ENCODE measurements at regions not wholly inside any gene's neighbourhood (a gene's known extent, or its start where the extent isn't known, plus 50 kb on each side); places are given as distances from the start of the nearest gene placed in this dataset.

GRCh38 chr16:8247993-8248392, 342.3 kb downstream of the TMEM114 start:
- H3K4me3 Mint-ChIP-seq = no peak overlapping the region
- no peaks in the 10 kb centered on the region for H3K36me3 ChIP-seq (ENCODE audit: insufficient read depth, low read length)
- no peaks in the 10 kb centered on the region for H3K27me3 ChIP-seq (ENCODE audit: insufficient read depth, low read length, poor library complexity, severe bottlenecking)
- no peak overlapping the region for H3K4me3 ChIP-seq (ENCODE audit: low read length)
- CTCF ChIA-PET = no interaction called here
- peaks cover 0 to 2% (median 0%) of the 10 kb centered on the region in 3 donors for H3K36me3 Mint-ChIP-seq
- no peaks in the 10 kb centered on the region for H3K9me3 ChIP-seq (ENCODE audit: low read length)
- no peak overlapping the region for H3K27ac ChIP-seq (ENCODE audit: low read depth, low read length)
- H3K27me3 Mint-ChIP-seq = no peaks in the 10 kb centered on the region
- no peaks in the 10 kb centered on the region for H3K4me1 ChIP-seq (ENCODE audit: insufficient read depth, low read length)
- DNase-seq = no peak
- no peak overlapping the region for H3K27ac Mint-ChIP-seq
- POLR2A ChIA-PET = no interaction called here
- H3K4me1 Mint-ChIP-seq = no peaks in the 10 kb centered on the region
- H3K9me3 Mint-ChIP-seq = peaks cover 0 to 15% (median 4%) of the 10 kb centered on the region in 5 donors

DNA sequence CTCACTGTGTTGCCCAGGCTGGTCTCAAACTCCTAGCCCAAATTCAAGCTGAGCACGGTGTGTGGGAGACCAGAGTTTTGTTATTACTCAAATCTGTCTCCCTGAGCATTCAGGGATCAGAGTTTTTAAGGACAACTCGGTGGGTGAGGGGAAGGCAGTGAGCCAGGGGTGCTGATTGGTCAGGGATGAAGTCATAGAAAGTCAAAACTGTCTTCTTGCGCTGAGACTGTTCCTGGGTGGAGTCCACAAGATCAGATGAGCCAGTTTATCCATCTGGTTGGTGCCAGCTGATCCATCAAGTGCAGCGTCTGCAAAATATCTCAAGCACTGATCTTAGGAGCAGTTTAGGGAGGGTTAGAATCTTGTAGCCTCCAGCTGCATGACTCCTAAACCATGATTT, 346.3 kb downstream of the TMEM114 start:
- Mint-ChIP-seq H3K4me3 (no peak overlapping the region), H3K27ac (no peak overlapping the region), H3K9me3 (peaks cover 0 to 18% (median 3%) of the 10 kb centered on the region in 5 donors), H3K36me3 (no peaks in the 10 kb centered on the region), H3K4me1 (no peaks in the 10 kb centered on the region), H3K27me3 (no peaks in the 10 kb centered on the region)
- H3K36me3 ChIP-seq (ENCODE audit: insufficient read depth, low read length) = no peaks in the 10 kb centered on the region
- no peak overlapping the region for H3K27ac ChIP-seq (ENCODE audit: low read depth, low read length)
- ChIA-PET POLR2A (no interaction called here), CTCF (no interaction called here)
- no peaks in the 10 kb centered on the region for H3K27me3 ChIP-seq (ENCODE audit: insufficient read depth, low read length, poor library complexity, severe bottlenecking)
- H3K4me1 ChIP-seq (ENCODE audit: insufficient read depth, low read length) = no peaks in the 10 kb centered on the region
- no peak overlapping the region for H3K4me3 ChIP-seq (ENCODE audit: low read length)
- H3K9me3 ChIP-seq (ENCODE audit: low read length) = no peaks in the 10 kb centered on the region
- DNase-seq = no peak

DNA sequence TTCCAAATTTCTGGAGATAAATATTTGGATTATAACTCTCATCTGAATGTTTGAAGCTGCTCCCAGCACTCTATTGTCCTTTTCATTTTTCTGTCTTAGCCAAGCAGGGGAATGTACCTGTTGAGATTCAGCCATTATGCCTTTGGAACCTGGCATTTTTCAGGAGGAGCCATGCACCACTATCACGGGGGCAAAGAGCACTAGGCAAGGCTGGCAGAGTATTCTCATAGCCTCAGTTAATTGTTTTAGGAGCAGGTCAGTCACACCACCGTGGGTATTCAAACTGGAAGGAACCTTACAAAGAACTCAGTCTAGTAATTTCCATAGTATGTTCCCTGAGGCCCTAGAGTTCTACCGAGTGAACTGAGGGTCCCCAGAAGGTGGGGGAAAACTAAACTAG, 348.9 kb downstream of the TMEM114 start:
- ChIA-PET POLR2A (no interaction called here), CTCF (no interaction called here)
- Mint-ChIP-seq H3K4me3 (no peak overlapping the region), H3K9me3 (peaks cover 2 to 18% (median 4%) of the 10 kb centered on the region in 5 donors), H3K4me1 (no peaks in the 10 kb centered on the region), H3K27me3 (no peaks in the 10 kb centered on the region), H3K27ac (no peak overlapping the region), H3K36me3 (no peaks in the 10 kb centered on the region)
- Histone ChIP-seq H3K36me3 (ENCODE audit: insufficient read depth, low read length) (no peaks in the 10 kb centered on the region), H3K27me3 (ENCODE audit: insufficient read depth, low read length, poor library complexity, severe bottlenecking) (no peaks in the 10 kb centered on the region), H3K4me3 (ENCODE audit: low read length) (no peak overlapping the region), H3K27ac (ENCODE audit: low read depth, low read length) (no peak overlapping the region), H3K4me1 (ENCODE audit: insufficient read depth, low read length) (no peaks in the 10 kb centered on the region), H3K9me3 (ENCODE audit: low read length) (no peaks in the 10 kb centered on the region)
- no peak for DNase-seq

DNA sequence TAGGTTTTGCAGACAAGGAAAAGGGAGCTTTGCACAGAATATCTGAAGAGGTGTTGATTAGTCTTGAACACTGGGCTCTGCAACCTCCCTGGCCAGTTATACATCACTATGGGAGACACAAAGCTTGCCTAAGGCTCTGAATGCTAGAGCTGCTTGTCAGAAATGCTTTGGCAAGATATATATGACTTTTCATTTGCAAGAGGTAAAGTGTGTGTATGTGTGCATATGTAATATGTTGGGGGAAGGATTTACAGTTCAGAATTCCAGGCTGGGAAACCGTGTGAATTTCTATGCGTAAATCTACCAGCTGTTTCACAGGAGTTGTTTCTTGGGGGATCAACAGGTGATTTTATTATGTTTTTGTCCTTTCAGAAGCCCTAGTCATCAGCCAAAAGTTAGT, 350.9 kb downstream of the TMEM114 start:
- Mint-ChIP-seq H3K36me3 (no peaks in the 10 kb centered on the region), H3K9me3 (peaks cover 5 to 15% (median 7%) of the 10 kb centered on the region in 5 donors), H3K4me1 (no peaks in the 10 kb centered on the region), H3K27me3 (no peaks in the 10 kb centered on the region), H3K27ac (no peak overlapping the region), H3K4me3 (no peak overlapping the region)
- Histone ChIP-seq H3K36me3 (ENCODE audit: insufficient read depth, low read length) (no peaks in the 10 kb centered on the region), H3K4me3 (ENCODE audit: low read length) (no peak overlapping the region), H3K4me1 (ENCODE audit: insufficient read depth, low read length) (no peaks in the 10 kb centered on the region), H3K27me3 (ENCODE audit: insufficient read depth, low read length, poor library complexity, severe bottlenecking) (no peaks in the 10 kb centered on the region), H3K9me3 (ENCODE audit: low read length) (no peaks in the 10 kb centered on the region), H3K27ac (ENCODE audit: low read depth, low read length) (no peak overlapping the region)
- no peak for DNase-seq
- POLR2A ChIA-PET = no interaction called here
- CTCF ChIA-PET = no interaction called here

DNA sequence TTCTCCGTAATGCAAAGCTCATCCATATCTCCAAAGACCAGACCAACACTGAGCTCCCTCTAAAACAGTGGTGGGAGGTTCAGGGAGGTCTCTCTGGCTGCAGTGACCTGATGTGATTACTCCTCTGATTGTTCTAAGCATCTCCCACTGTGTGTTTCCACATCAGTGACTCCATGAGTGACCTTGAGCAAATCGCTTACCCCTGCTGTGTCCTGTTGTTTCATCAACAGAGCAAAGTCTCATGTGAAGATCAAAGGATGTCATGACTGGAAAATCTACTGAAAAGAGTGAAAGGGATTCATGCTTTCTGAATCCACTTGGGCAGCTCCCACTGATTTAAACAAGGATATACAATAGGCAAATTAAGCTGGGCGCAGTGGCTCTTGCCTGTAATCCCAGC, 352.9 kb downstream of the TMEM114 start:
- no peaks in the 10 kb centered on the region for H3K27me3 Mint-ChIP-seq
- peaks cover 3 to 15% (median 10%) of the 10 kb centered on the region in 5 donors for H3K9me3 Mint-ChIP-seq
- H3K36me3 Mint-ChIP-seq = no peaks in the 10 kb centered on the region
- Histone ChIP-seq H3K4me1 (ENCODE audit: insufficient read depth, low read length) (no peaks in the 10 kb centered on the region), H3K4me3 (ENCODE audit: low read length) (no peak overlapping the region), H3K9me3 (ENCODE audit: low read length) (no peaks in the 10 kb centered on the region), H3K27ac (ENCODE audit: low read depth, low read length) (no peak overlapping the region), H3K36me3 (ENCODE audit: insufficient read depth, low read length) (no peaks in the 10 kb centered on the region), H3K27me3 (ENCODE audit: insufficient read depth, low read length, poor library complexity, severe bottlenecking) (no peaks in the 10 kb centered on the region)
- H3K4me3 Mint-ChIP-seq = no peak overlapping the region
- POLR2A ChIA-PET = no interaction called here
- no peak overlapping the region for H3K27ac Mint-ChIP-seq
- CTCF ChIA-PET = no interaction called here
- DNase-seq = no peak
- no peaks in the 10 kb centered on the region for H3K4me1 Mint-ChIP-seq

GRCh38 chr16:8236816-8237215, 353.5 kb downstream of the TMEM114 start:
- Mint-ChIP-seq H3K27ac (peak overlapping the region in 1 of 8 donors; percentile 61), H3K4me3 (no peak overlapping the region), H3K36me3 (no peaks in the 10 kb centered on the region), H3K9me3 (peaks cover 3 to 16% (median 10%) of the 10 kb centered on the region in 5 donors), H3K27me3 (no peaks in the 10 kb centered on the region), H3K4me1 (no peaks in the 10 kb centered on the region)
- Histone ChIP-seq H3K36me3 (ENCODE audit: insufficient read depth, low read length) (no peaks in the 10 kb centered on the region), H3K4me1 (ENCODE audit: insufficient read depth, low read length) (no peaks in the 10 kb centered on the region), H3K4me3 (ENCODE audit: low read length) (no peak overlapping the region), H3K27me3 (ENCODE audit: insufficient read depth, low read length, poor library complexity, severe bottlenecking) (no peaks in the 10 kb centered on the region), H3K9me3 (ENCODE audit: low read length) (no peaks in the 10 kb centered on the region), H3K27ac (ENCODE audit: low read depth, low read length) (no peak overlapping the region)
- POLR2A ChIA-PET = no interaction called here
- DNase-seq = no peak
- CTCF ChIA-PET = no interaction called here

GRCh38 chr16:8230497-8230896, 359.8 kb downstream of the TMEM114 start:
- CTCF ChIA-PET = no interaction called here
- Histone ChIP-seq H3K4me1 (ENCODE audit: insufficient read depth, low read length) (no peaks in the 10 kb centered on the region), H3K27ac (ENCODE audit: low read depth, low read length) (no peak overlapping the region), H3K9me3 (ENCODE audit: low read length) (no peaks in the 10 kb centered on the region), H3K4me3 (ENCODE audit: low read length) (no peak overlapping the region), H3K36me3 (ENCODE audit: insufficient read depth, low read length) (no peaks in the 10 kb centered on the region), H3K27me3 (ENCODE audit: insufficient read depth, low read length, poor library complexity, severe bottlenecking) (no peaks in the 10 kb centered on the region)
- no peaks in the 10 kb centered on the region for H3K36me3 Mint-ChIP-seq
- no peak overlapping the region for H3K27ac Mint-ChIP-seq
- no peaks in the 10 kb centered on the region for H3K27me3 Mint-ChIP-seq
- H3K4me1 Mint-ChIP-seq = no peaks in the 10 kb centered on the region
- no peak overlapping the region for H3K4me3 Mint-ChIP-seq
- no peak for DNase-seq
- POLR2A ChIA-PET = no interaction called here
- peaks cover 4 to 20% (median 6%) of the 10 kb centered on the region in 5 donors for H3K9me3 Mint-ChIP-seq

DNA sequence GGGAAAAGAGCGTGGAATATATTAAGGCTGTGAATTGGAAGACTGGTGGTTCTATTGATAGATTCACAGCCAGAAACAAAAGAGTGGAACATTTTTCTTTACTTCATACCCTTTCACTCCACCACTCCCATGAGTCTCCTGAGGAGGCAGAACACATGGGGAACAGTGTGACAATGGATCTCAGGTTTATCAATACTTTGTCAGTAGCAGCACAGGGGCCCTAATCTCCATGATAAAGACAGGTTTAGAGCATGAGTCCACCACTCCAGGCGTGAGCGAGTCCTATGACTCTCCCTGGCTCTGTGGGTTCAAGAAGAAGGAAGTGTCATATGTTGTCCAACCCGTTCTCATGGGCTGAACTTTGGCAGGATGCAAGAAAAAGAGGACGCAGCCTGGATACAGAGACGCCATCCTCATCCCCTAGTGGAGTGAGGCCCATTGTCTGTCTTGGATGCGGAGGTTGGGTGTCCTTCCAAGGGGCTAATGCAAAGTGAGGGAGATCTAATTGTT, 361.2 kb downstream of the TMEM114 start:
- Histone ChIP-seq H3K9me3 (ENCODE audit: low read length) (no peaks in the 10 kb centered on the region), H3K4me1 (ENCODE audit: insufficient read depth, low read length) (no peaks in the 10 kb centered on the region), H3K4me3 (ENCODE audit: low read length) (no peak overlapping the region), H3K27ac (ENCODE audit: low read depth, low read length) (no peak overlapping the region), H3K27me3 (ENCODE audit: insufficient read depth, low read length, poor library complexity, severe bottlenecking) (no peaks in the 10 kb centered on the region), H3K36me3 (ENCODE audit: insufficient read depth, low read length) (no peaks in the 10 kb centered on the region)
- Mint-ChIP-seq H3K4me1 (no peaks in the 10 kb centered on the region), H3K36me3 (no peaks in the 10 kb centered on the region), H3K27me3 (no peaks in the 10 kb centered on the region), H3K4me3 (no peak overlapping the region), H3K27ac (no peak overlapping the region), H3K9me3 (peaks cover 4 to 17% (median 9%) of the 10 kb centered on the region in 5 donors)
- POLR2A ChIA-PET = no interaction called here
- CTCF ChIA-PET = no interaction called here
- no peak for DNase-seq

DNA sequence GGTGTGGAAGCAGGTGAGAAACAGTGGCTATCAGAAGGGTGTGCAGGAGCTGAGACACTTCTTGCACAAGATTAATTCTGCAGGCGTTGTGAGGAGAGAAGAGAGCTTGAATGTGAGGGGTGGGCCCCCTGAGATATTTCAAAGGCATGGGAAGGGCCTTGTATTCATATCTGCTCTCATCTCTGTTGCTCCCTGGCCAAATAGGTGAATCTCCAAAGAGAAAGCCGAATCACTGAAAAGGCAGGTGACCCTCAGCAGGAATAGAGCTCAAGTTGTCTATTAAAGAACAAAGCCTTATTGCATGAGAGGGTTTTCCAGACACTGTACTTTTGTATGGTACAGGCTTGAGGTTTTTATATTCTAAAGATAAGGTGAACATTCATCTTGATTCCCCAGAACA, 373.1 kb downstream of the TMEM114 start:
- peaks cover 0 to 2% (median 0%) of the 10 kb centered on the region in 3 donors for H3K36me3 Mint-ChIP-seq
- no peak overlapping the region for H3K4me3 ChIP-seq (ENCODE audit: low read length)
- no peaks in the 10 kb centered on the region for H3K27me3 Mint-ChIP-seq
- ChIA-PET CTCF (no interaction called here), POLR2A (no interaction called here)
- no peak for DNase-seq
- H3K36me3 ChIP-seq (ENCODE audit: insufficient read depth, low read length) = no peaks in the 10 kb centered on the region
- no peaks in the 10 kb centered on the region for H3K9me3 ChIP-seq (ENCODE audit: low read length)
- no peak overlapping the region for H3K4me3 Mint-ChIP-seq
- no peaks in the 10 kb centered on the region for H3K4me1 Mint-ChIP-seq
- H3K27ac Mint-ChIP-seq = no peak overlapping the region
- peaks cover 8 to 11% (median 9%) of the 10 kb centered on the region in 5 donors for H3K9me3 Mint-ChIP-seq
- no peak overlapping the region for H3K27ac ChIP-seq (ENCODE audit: low read depth, low read length)
- no peaks in the 10 kb centered on the region for H3K27me3 ChIP-seq (ENCODE audit: insufficient read depth, low read length, poor library complexity, severe bottlenecking)
- no peaks in the 10 kb centered on the region for H3K4me1 ChIP-seq (ENCODE audit: insufficient read depth, low read length)

All from CD8-positive, alpha-beta memory T cell (primary cell).